T47D (cell line): ENCODE measurements at regions not wholly inside any gene's neighbourhood (a gene's known extent, or its start where the extent isn't known, plus 50 kb on each side); places are given as distances from the start of the nearest gene placed in this dataset.

ENCODE experiments used
- DNase-seq, 2 experiments: peaks; one replicate each; pipeline versions ENCODE4 v3.0.0 to v3.0.0-alpha.2; 2011 to 2012; ENCODE audit warnings: low read depth in 1 of 2, low spot score in 1 of 2
- JUND ChIP-seq: IDR thresholded peaks from 2 replicates; pipeline ENCODE4 v1.6.1; 2012; ENCODE audit warnings: low read depth
- in situ Hi-C: cut with HindIII; loops from 2 replicates; pipeline ENCODE4 v1.10.0; 2016; ENCODE audit warnings: low sequenced_read_pairs, low pct_unique_long_range_greater_than_20kb

GRCh38 chr9:23496489-23497136, 329.4 kb downstream of the ELAVL2 start:
- no peak for DNase-seq
- no peak for TF ChIP-seq JUND
- in situ Hi-C loops: no loop called here

GRCh38 chr9:23497137-23497504, 328.9 kb downstream of the ELAVL2 start:
- no peak for TF ChIP-seq JUND
- in situ Hi-C loops: no loop called here
- DNase-seq: no peak

- DNase-seq: no peak
- no peak for TF ChIP-seq JUND
- in situ Hi-C loops: no loop called here
Observed at GRCh38 chr9:23502004-23502403, 324.0 kb downstream of the ELAVL2 start.

- no peak for TF ChIP-seq JUND
- in situ Hi-C loops: no loop called here
Observed at GRCh38 chr9:23522952-23523351, 303.1 kb downstream of the ELAVL2 start.

GRCh38 chr9:23524607-23525155, 301.4 kb downstream of the ELAVL2 start:
- no peak for DNase-seq
- TF ChIP-seq JUND: no peak
- in situ Hi-C loops: no loop called here

More at GRCh38 chr9:23522952-23523351, 303.1 kb downstream of the ELAVL2 start:
- DNase-seq: no peak

GRCh38 chr9:23526806-23527205, 299.2 kb downstream of the ELAVL2 start:
- TF ChIP-seq JUND: no peak
- DNase-seq: no peak

GRCh38 chr9:23532282-23532681, 293.8 kb downstream of the ELAVL2 start:
- in situ Hi-C loops: no loop called here

More at GRCh38 chr9:23526806-23527205, 299.2 kb downstream of the ELAVL2 start:
- in situ Hi-C loops: no loop called here

GRCh38 chr9:23537192-23538066, 288.6 kb downstream of the ELAVL2 start:
- TF ChIP-seq JUND: no peak
- DNase-seq: no peak
- in situ Hi-C loops: no loop called here

More at GRCh38 chr9:23532282-23532681, 293.8 kb downstream of the ELAVL2 start:
- no peak for DNase-seq
- no peak for TF ChIP-seq JUND

GRCh38 chr9:23538067-23538402, 288.0 kb downstream of the ELAVL2 start:
- no peak for DNase-seq
- no peak for TF ChIP-seq JUND

GRCh38 chr9:23538461-23539003, 287.5 kb downstream of the ELAVL2 start:
- in situ Hi-C loops: no loop called here
- DNase-seq: no peak
- TF ChIP-seq JUND: no peak

More at GRCh38 chr9:23538067-23538402, 288.0 kb downstream of the ELAVL2 start:
- in situ Hi-C loops: no loop called here

GRCh38 chr9:23539311-23539710, 286.7 kb downstream of the ELAVL2 start:
- no peak for TF ChIP-seq JUND
- in situ Hi-C loops: no loop called here
- no peak for DNase-seq

- DNase-seq: no peak
- TF ChIP-seq JUND: no peak
- in situ Hi-C loops: no loop called here
Observed at GRCh38 chr9:23541976-23542375, 284.1 kb downstream of the ELAVL2 start.

GRCh38 chr9:23542438-23542837, 283.6 kb downstream of the ELAVL2 start:
- no peak for DNase-seq
- TF ChIP-seq JUND: no peak

More at GRCh38 chr9:23542438-23542837, 283.6 kb downstream of the ELAVL2 start:
- in situ Hi-C loops: no loop called here
